TTC549 (cell line): ENCODE measurements at regions not wholly inside any gene's neighbourhood (a gene's known extent, or its start where the extent isn't known, plus 50 kb on each side); places are given as distances from the start of the nearest gene placed in this dataset.
"Not testable (repeated sequence)": the region's sequence is repeated elsewhere in the genome, so short reads cannot be mapped to it uniquely, and the experiment has no call there.

Experiments
- FAIRE-seq: peaks from 2 replicates; lab custom pipeline; 2012; peaks lifted over from hg19 to GRCh38; lab: Jason Lieb, UNC

DNA sequence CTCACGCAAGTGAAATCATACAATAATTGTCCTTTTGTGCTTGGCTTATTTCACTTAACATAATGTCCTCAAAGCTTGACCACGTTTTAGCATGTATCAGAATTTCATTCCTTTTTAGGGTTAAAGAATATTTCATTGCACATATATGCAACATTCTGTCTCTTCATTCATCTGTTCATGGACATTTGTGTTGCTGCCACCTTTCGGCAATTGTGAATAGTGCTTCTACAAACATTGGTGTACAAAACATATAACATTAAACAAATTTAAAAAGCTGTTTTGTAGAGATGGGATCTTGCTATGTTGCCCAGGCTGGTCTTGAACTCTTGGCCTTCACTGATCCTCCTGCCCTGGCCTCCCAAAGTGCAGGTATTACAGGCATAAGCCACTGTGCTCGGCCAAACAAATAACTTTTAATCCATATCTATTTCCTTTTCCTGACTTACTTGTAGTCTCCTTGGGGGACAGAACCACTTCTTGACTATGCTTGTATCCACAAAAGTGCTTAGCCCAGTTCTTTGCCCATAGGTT, 209.3 kb downstream of the SLC4A3 start:
- FAIRE-seq: peak; percentile 71

GRCh38 chr2:219844401-219845091, 217.1 kb downstream of the SLC4A3 start:
- no peak for FAIRE-seq

DNA sequence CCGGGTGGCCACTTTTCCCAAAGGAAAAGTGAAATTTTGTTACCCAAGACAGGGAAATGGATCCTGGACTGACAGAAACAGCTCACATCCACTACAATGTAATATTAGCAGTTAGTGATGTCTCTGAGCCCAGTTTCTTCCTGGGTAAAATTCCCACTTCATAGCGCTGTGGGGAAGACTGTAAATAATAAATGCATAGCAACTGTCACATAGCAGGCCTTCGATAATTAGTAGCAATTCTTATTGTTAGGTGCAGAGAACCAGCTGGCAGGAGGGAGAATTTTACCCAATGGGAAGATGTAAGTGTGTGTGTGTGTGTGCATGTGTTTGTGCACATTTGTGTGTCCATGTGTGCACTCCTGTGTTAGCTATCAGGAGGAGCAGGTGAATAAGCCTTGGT, 221.5 kb downstream of the SLC4A3 start:
- FAIRE-seq: no peak

DNA sequence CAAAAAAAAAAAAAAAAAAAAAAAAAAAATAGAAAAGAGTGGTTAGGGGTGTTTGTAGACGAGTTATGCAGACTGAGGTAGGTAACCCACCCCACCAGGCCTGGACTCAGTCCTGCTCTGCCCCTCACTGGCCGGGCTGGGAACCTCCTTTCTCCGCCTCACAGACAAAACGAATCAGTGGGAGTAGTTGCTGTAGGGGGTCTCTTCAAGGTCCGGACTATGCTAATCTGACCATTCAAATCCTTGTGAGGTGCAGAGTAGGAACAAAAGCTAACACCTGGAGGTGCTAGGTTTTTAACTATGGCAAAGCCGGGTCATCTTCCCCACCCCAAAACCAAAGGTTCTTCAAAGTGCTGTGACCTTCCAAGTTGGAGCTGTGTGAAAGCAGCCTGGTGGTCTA, 223.7 kb downstream of the SLC4A3 start:
- no peak for FAIRE-seq

DNA sequence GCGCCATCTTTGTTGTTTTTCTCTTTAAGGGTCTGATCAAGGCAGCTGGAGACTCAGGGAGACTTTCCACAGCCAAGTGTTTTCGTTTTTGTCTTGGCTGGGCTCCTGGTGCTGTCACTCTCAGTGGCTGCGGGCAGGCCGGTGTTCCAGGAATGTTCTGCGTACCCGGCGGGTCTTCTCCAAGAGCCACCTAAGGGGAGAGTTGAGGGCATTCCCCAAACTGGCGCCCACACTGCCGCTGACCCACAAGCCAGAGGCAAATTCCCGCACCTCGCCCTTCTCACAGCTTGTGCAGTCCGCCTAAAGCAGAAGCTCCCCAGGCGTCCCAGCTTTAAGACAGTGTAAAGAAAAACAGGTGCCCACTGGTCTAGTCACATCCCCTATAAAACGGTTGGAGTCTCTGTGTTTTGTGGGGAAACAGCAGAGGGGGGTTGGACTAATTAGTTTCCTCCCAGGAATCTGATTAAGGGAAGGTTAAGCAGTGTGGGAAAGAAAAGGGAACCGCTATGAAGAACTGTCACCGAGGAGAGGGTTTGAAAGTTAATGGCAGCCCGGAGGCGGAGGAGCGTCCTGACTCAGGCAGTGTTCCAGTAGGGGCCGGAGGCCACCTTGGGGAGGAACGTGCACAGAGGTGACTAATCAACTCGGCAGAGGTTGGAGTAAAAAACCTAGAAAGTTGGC, 224.5 kb downstream of the SLC4A3 start:
- FAIRE-seq: no peak

- no peak for FAIRE-seq
These were observed 225.2 kb downstream of the SLC4A3 start for GRCh38 chr2:219852626-219853025.

DNA sequence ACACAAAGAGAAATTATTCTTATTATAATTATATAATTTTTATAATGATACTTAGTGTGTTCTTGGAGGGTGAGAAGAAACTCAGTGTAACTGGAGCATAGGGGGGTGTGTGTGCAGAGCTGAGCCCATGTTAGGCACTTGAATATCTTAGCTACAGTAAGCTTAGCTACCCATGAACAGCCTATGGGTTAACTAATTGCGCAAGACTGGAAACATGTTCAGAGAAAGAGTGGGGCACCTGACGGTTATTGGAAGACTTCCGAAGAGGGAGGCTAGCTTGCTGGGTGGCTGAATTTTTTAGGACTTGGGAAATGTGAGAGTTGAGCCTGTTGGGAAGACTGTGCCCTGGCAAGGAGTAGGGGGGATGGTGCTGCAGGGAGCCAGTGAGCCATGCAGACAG, 229.2 kb downstream of the SLC4A3 start:
- FAIRE-seq: no peak

DNA sequence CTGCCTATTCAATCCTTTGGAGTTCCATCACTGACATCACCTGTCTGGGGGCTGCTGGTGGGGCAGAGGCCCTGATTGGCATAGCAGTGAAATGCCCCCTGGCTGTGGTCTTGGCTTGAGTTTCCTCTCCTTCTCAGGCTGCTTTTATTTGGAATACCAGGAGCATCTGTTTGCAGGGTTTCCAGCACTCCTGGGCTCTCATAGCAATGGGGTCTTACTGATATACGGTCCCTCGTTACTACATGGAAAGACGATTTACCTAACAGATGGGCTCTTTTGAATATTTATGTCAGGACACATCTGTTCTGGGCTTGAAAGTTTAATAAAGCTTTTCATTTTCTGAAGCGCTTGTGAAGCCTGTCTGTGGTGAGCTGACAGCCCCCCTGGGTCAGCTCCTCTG, 230.3 kb downstream of the SLC4A3 start:
- no peak for FAIRE-seq

GRCh38 chr2:219861307-219861706, 233.9 kb downstream of the SLC4A3 start:
- FAIRE-seq: no peak

GRCh38 chr2:219864154-219864553, 236.7 kb downstream of the SLC4A3 start:
- no peak for FAIRE-seq

DNA sequence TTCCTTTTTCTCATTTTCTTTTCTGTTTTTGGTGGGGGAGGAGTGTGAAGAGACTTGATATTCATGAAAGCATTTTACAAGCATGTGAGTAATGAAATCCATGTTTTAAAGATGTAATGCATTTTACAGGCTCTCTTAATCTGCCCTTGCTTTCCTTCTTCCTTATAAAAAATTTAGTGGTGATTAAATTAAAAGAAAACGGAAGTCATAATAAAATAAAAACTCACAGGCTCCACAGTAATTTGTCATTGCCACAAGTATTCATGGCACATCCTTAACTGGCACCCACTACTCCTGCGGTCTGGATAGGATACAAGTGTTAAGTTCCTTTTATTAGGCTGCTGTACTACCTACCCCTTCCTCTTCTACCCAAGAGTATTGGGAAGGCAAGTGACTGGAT, 241.2 kb downstream of the SLC4A3 start:
- FAIRE-seq: no peak

DNA sequence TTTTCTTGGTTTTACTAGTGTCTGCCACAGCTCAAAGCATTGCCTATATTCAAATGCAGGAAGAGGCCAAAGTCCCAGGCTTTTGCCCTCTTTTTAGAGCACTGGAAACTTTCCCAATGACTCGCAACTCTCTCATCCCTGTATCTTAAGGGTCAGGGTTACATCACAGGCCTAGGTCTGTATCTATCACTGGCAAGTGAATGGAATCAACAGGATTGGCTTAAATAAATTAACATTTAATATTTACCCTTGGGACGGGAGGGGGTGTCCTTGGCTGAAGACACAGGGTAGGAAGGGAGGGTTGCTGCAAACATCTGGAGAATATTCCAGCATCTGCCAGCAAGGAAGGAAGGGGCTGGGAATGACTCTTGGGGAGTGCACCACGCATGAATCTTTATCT, 242.6 kb downstream of the SLC4A3 start:
- no peak for FAIRE-seq

DNA sequence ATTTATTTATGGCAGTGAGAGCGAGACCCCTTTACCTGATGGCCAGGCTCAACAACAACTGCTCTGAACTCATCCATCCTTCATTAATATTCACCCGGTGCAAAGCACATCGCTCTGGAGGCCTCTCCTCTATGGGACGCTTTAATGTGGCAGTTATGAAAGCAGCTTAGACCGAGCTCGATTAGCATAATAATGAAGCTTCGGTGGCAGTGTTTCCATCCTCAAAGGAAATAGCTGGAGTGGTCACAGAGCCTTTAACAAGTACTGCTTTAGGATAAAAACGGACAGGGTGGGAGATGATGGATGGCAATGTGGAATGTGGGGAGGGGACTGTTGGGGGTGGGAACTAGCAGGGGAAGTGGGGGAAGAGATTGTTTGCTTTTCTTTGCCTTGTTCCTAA, 243.9 kb downstream of the SLC4A3 start:
- FAIRE-seq: no peak

DNA sequence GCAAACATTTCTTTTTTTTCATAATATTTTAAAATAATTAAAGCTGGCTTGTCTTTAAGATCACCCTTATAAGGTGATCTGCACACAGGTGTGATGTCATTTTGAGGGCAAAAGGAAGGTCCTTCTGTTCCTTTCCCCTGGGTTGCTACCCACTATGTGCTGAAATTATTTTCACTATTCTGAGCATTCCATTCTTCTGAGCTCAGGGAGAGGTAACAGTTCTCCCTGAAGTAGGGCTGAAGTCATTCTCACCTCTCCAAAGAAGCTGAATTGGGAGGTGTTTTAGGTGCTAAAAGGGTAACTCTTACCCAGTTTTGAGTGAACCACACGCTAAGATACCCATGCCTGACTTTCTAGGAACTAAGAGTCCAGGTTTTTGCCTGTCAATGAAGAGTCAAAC, 247.6 kb downstream of the SLC4A3 start:
- FAIRE-seq: no peak

DNA sequence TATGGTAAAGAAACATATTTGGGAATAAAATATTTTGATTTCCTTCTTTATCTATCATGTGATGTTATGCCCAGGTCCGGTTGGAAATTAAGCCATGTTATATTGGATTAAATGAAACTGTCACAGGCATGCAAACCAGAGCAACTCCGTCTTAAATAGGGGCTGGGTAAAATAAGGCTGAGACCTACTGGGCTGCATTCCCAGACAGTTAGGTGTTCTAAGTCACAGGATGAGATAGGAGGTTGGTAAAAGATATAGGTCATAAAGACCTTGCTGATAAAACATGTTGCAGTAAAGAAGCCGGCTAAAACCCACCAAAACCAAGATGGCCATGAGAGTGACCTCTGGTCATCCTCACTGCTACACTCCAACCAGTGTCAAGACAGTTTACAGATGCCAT, 248.6 kb downstream of the SLC4A3 start:
- FAIRE-seq: not testable (repeated sequence)

DNA sequence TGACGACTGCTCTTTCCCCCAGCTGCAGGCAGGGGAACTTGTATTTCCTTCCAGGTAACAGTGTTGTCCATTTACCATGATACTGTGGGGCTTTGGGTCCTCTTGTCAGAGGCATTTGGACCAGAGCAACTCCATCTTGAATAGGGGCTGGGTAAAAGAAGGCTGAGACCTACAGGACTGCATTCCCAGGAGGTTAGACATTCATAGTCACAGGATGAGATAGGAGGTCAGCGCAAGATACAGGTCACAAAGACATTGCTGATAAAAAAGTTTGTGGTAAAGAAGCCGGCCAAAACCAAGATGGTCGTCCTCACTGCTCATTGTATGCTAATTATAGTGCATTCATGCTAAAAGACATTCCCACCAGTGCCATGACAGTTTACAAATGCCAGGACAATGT, 249.5 kb downstream of the SLC4A3 start:
- no peak for FAIRE-seq

- FAIRE-seq: no peak
These were observed 250.3 kb downstream of the SLC4A3 start for GRCh38 chr2:219877728-219878127.

DNA sequence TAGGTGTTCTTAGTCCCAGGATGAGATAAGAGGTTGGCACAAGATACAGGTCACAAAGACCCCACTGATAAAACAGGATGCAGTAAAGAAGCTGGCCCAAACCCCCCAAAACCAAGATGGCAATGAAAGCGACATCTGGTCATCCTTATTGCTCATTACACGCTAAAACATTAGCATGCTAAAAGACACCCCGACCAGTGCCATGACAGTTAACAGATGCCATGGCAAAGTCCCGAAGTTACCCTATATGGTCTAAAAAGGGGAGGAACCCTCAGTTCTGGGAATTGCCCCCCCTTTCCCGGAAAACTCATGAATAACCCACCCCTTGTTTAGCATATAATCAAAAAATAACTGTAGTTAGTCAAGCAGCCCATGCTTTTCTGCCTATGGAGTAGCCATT, 251.1 kb downstream of the SLC4A3 start:
- no peak for FAIRE-seq

GRCh38 chr2:219881851-219882250, 254.4 kb downstream of the SLC4A3 start:
- FAIRE-seq: no peak

GRCh38 chr2:219886615-219887014, 259.2 kb downstream of the SLC4A3 start:
- no peak for FAIRE-seq

DNA sequence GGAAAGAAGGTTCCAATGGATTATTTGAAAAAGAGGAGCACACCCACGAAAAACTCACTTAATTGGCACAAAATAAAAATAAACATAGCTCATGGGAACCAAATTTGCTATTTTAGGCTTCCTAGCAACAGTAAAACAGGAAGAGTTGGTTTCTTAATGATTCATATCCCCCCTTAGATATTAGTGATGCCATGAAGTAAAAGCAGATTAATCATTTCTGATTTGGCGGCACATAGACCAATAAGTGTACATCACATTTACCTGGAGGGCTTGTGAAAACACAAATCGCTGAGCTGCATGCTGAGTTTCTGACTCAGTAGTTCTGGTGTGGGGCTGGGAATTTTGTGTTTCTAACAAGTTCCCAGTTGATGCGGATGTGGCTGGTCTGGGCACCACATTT, 260.4 kb downstream of the SLC4A3 start:
- no peak for FAIRE-seq

GRCh38 chr2:219893541-219893940, 266.1 kb downstream of the SLC4A3 start:
- FAIRE-seq: no peak

DNA sequence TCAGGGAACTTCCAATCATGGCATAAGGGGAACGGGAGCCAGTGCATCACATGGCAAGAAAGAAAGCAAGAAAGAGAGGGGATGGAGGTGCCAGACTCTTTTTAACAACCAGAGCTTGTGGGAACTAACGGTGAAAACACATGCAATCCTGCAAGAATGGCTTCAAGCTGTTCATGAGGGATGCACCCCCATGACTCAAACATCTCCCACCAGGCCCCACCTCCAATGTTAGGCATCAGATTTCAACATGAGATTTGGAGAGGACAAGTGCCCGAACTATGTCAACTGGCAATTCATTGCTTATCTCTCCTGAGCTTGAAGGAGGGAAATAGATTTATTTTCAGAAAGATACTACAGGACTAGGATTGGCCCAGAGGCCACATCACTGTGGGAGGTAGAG, 270.0 kb downstream of the SLC4A3 start:
- no peak for FAIRE-seq

GRCh38 chr2:219901155-219901554, 273.7 kb downstream of the SLC4A3 start:
- FAIRE-seq: no peak
